GM12872 (cell line): ENCODE measurements at regions not wholly inside any gene's neighbourhood (a gene's known extent, or its start where the extent isn't known, plus 50 kb on each side); places are given as distances from the start of the nearest gene placed in this dataset.

ENCODE experiments used
- TF ChIP-seq, protein P1 (sequence below): IDR thresholded peaks from 3 replicates; pipeline ENCODE4 v1.5.1; 2011; ENCODE audit warnings: low read depth, mild to moderate bottlenecking, low read length, moderate library complexity; ENCODE audit not compliant: insufficient read depth

DNA sequence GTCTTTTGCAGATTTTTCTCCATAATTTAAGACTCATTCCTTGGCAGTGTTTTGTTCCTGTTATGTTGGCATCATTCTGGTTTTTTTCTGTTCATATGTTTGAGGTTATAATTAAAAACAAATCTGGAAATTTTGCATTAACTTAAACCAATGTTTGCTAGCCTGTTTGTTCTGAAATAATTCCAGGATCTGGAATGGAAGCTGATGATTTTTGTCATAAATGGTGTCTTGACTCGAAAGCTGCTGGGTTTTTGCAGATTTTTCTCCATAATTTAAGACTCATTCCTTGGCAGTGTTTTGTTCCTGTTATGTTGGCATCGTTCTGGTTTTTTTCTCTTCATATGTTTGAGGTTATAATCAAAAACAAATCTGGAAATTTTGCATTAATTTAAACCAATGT is 318.7 kb upstream of the IRX4 start:
- TF ChIP-seq, protein P1, sequence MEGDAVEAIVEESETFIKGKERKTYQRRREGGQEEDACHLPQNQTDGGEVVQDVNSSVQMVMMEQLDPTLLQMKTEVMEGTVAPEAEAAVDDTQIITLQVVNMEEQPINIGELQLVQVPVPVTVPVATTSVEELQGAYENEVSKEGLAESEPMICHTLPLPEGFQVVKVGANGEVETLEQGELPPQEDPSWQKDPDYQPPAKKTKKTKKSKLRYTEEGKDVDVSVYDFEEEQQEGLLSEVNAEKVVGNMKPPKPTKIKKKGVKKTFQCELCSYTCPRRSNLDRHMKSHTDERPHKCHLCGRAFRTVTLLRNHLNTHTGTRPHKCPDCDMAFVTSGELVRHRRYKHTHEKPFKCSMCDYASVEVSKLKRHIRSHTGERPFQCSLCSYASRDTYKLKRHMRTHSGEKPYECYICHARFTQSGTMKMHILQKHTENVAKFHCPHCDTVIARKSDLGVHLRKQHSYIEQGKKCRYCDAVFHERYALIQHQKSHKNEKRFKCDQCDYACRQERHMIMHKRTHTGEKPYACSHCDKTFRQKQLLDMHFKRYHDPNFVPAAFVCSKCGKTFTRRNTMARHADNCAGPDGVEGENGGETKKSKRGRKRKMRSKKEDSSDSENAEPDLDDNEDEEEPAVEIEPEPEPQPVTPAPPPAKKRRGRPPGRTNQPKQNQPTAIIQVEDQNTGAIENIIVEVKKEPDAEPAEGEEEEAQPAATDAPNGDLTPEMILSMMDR, result no peak

- TF ChIP-seq, protein P1, result no peak
These were observed 318.3 kb upstream of the IRX4 start for GRCh38 chr5:2201011-2201410.

- TF ChIP-seq, protein P1, result no peak
These were observed 317.7 kb upstream of the IRX4 start for GRCh38 chr5:2200261-2200950.

- TF ChIP-seq, protein P1, result no peak
These were observed 317.0 kb upstream of the IRX4 start for GRCh38 chr5:2199697-2200096.

GRCh38 chr5:2196989-2197619 is 314.4 kb upstream of the IRX4 start:
- TF ChIP-seq, protein P1, result no peak

DNA sequence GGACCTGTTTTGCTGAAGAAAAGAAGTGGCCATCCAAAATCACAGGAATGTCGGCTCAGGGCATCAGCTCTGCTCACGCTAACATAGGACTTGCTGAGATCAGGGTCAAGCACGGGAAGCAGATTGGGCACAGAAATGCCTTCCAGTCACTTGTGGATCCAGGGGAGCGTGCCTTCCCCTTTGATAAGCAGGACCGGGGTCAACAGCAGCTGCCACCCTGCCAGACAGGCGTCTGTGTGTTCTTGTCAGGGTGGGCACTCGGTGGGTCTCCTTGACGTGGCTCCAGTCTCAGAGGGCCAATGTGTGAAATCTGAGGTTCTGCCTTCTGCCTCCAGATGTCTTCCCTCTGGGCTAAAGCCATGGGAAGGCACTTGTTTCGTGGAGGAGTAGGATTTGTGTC is 313.7 kb upstream of the IRX4 start:
- TF ChIP-seq, protein P1, result no peak

- TF ChIP-seq, protein P1, result no peak
These were observed 312.2 kb upstream of the IRX4 start for GRCh38 chr5:2194949-2195348.
